ENCODE measurements at regions not wholly inside any gene's neighbourhood (a gene's known extent, or its start where the extent isn't known, plus 50 kb on each side); places are given as distances from the start of the nearest gene placed in this dataset.

GRCh38 chr6:44500074-44500473 is 112.6 kb downstream of the CDC5L start:
- Histone ChIP-seq H3K27me3 (peaks cover 15% of the 10 kb centered on the region), H3K27ac (no peak overlapping the region), H3K9me3 (no peaks in the 10 kb centered on the region), H3K4me3 (ENCODE audit: low read depth in 1 of 2, low read length in 1 of 2) (no peak overlapping the region), H3K4me1 (ENCODE audit: control insufficient read depth in 1 of 2, insufficient read depth in 1 of 2, low read depth in 1 of 2, low read length in 1 of 2) (no peaks in the 10 kb centered on the region), H3K36me3 (no peaks in the 10 kb centered on the region)
- TF ChIP-seq, protein P1, sequence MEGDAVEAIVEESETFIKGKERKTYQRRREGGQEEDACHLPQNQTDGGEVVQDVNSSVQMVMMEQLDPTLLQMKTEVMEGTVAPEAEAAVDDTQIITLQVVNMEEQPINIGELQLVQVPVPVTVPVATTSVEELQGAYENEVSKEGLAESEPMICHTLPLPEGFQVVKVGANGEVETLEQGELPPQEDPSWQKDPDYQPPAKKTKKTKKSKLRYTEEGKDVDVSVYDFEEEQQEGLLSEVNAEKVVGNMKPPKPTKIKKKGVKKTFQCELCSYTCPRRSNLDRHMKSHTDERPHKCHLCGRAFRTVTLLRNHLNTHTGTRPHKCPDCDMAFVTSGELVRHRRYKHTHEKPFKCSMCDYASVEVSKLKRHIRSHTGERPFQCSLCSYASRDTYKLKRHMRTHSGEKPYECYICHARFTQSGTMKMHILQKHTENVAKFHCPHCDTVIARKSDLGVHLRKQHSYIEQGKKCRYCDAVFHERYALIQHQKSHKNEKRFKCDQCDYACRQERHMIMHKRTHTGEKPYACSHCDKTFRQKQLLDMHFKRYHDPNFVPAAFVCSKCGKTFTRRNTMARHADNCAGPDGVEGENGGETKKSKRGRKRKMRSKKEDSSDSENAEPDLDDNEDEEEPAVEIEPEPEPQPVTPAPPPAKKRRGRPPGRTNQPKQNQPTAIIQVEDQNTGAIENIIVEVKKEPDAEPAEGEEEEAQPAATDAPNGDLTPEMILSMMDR (IDR thresholded peaks at IDR 0.05): no peak

DNA sequence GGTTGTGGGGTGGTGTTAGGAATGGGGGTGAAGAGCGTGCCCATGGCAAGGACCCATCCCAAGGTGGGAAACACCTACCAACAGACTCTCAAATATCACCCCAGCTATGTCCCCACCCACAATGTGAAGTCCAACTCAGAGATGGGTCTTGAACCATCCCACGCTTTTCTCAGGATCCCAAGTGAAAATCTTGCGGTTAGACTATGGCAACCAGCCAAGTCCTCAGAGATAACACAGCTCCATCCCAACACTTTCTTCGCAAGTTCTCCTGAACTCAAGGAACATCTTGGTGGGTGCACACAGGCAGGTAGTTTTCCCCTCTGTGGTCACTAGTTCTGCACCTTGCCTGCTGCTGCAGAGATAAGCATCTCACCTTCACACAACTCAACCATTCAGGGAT is 116.0 kb downstream of the CDC5L start:
- Histone ChIP-seq H3K27ac (no peak overlapping the region), H3K4me3 (ENCODE audit: low read depth in 1 of 2, low read length in 1 of 2) (no peak overlapping the region), H3K9me3 (no peaks in the 10 kb centered on the region), H3K27me3 (peaks cover 23% of the 10 kb centered on the region), H3K36me3 (no peaks in the 10 kb centered on the region), H3K4me1 (ENCODE audit: control insufficient read depth in 1 of 2, insufficient read depth in 1 of 2, low read depth in 1 of 2, low read length in 1 of 2) (no peaks in the 10 kb centered on the region)
- TF ChIP-seq, protein P1 (IDR thresholded peaks at IDR 0.05): no peak

GRCh38 chr6:44504301-44504791 is 116.8 kb downstream of the CDC5L start:
- Histone ChIP-seq H3K36me3 (no peaks in the 10 kb centered on the region), H3K27me3 (peaks cover 23% of the 10 kb centered on the region), H3K4me1 (ENCODE audit: control insufficient read depth in 1 of 2, insufficient read depth in 1 of 2, low read depth in 1 of 2, low read length in 1 of 2) (no peaks in the 10 kb centered on the region), H3K27ac (no peak overlapping the region), H3K9me3 (no peaks in the 10 kb centered on the region), H3K4me3 (ENCODE audit: low read depth in 1 of 2, low read length in 1 of 2) (no peak overlapping the region)
- TF ChIP-seq, protein P1 (IDR thresholded peaks at IDR 0.05): no peak

DNA sequence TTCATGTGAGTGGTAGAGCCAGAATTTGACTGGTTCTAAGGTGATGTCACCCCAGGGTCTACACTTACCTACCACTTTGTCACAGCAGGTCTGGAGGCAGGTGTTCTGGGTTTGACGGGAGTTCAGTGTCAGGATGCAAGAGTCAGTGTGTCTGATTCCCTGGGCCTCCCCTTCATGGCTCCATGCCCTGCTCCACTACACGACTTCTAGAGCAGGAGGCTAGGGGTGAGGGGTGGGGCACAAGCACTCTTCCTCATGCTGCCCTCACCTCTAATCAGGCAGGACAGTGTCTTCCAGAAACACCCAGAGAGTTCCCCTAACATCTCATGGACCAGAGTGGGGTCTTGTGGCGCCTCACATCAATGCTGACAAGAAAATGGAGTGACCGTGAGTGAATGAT is 118.2 kb downstream of the CDC5L start:
- Histone ChIP-seq H3K4me3 (ENCODE audit: low read depth in 1 of 2, low read length in 1 of 2) (no peak overlapping the region), H3K4me1 (ENCODE audit: control insufficient read depth in 1 of 2, insufficient read depth in 1 of 2, low read depth in 1 of 2, low read length in 1 of 2) (no peaks in the 10 kb centered on the region), H3K27me3 (peaks cover 23% of the 10 kb centered on the region), H3K9me3 (no peaks in the 10 kb centered on the region), H3K36me3 (no peaks in the 10 kb centered on the region), H3K27ac (no peak overlapping the region)
- TF ChIP-seq, protein P1 (IDR thresholded peaks at IDR 0.05): no peak

DNA sequence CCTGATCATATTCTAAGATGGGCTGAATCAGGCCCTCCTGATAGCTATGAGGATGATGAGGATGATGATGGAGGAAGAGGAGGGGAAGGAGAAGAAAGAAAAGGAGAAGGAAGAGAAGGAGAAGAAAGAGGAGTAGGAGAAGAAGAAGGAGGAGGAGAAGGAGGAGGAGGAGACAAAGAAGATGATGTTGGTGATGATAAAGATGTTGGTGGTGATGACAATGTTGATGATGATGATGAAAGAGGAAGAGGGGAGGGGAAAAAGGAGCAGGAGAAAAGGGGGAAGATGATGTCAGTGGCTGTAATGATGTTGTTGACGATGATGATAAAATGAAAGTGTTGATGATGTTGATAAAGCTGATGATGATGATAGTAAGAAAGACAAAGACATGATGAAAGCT is 119.5 kb downstream of the CDC5L start:
- peaks cover 23% of the 10 kb centered on the region for H3K27me3 ChIP-seq
- TF ChIP-seq, protein P1 (IDR thresholded peaks at IDR 0.05): no peak
- no peak overlapping the region for H3K27ac ChIP-seq
- H3K4me3 ChIP-seq (ENCODE audit: low read depth in 1 of 2, low read length in 1 of 2): no peak overlapping the region
- H3K36me3 ChIP-seq: no peaks in the 10 kb centered on the region
- H3K9me3 ChIP-seq: no peaks in the 10 kb centered on the region
- H3K4me1 ChIP-seq (ENCODE audit: control insufficient read depth in 1 of 2, insufficient read depth in 1 of 2, low read depth in 1 of 2, low read length in 1 of 2): no peaks in the 10 kb centered on the region

DNA sequence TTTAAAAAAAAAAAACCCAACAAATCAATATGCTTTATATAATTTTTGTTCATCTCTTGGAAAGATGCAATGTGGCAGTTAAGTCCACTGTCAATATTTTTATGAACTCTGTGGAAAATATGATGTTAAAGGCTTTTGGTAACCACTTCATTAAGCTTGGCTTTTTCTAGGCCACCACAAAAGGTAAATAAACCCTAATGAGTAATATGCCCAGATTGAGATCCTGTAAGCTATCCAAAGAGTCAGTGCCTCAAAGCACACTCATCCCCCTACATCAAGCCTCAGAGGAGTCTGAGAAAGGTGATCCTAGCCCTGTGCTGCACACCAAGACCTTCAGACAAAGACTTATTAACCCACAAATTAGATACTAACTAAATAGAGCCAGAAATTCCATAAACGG is 121.1 kb downstream of the CDC5L start:
- Histone ChIP-seq H3K4me1 (ENCODE audit: control insufficient read depth in 1 of 2, insufficient read depth in 1 of 2, low read depth in 1 of 2, low read length in 1 of 2) (no peaks in the 10 kb centered on the region), H3K9me3 (no peaks in the 10 kb centered on the region), H3K27me3 (peaks cover 23% of the 10 kb centered on the region), H3K4me3 (ENCODE audit: low read depth in 1 of 2, low read length in 1 of 2) (no peak overlapping the region), H3K36me3 (no peaks in the 10 kb centered on the region), H3K27ac (no peak overlapping the region)
- TF ChIP-seq, protein P1 (IDR thresholded peaks at IDR 0.05): no peak
